SK-N-MC (cell line): ENCODE measurements at regions not wholly inside any gene's neighbourhood (a gene's known extent, or its start where the extent isn't known, plus 50 kb on each side); places are given as distances from the start of the nearest gene placed in this dataset.

ENCODE experiments used
- EZH2 ChIP-seq: fragments of 200-600 bp; sonication (generic); IDR thresholded peaks from one replicate; pipeline ENCODE4 v1.6.1; 2017; ENCODE audit warnings: antibody characterized with exemption
- FOXP2 ChIP-seq: optimal IDR thresholded peaks from 2 replicates; pipeline ENCODE3; 2011; ENCODE audit warnings: mild to moderate bottlenecking, moderate library complexity; ENCODE audit not compliant: insufficient read depth; ENCODE audit errors: extremely low read length, control extremely low read depth
- POLR2AphosphoS5 ChIP-seq: IDR thresholded peaks from 2 replicates; pipeline ENCODE4 v1.6.1; 2012; ENCODE audit warnings: mild to moderate bottlenecking, low read depth, low read length, borderline replicate concordance

DNA sequence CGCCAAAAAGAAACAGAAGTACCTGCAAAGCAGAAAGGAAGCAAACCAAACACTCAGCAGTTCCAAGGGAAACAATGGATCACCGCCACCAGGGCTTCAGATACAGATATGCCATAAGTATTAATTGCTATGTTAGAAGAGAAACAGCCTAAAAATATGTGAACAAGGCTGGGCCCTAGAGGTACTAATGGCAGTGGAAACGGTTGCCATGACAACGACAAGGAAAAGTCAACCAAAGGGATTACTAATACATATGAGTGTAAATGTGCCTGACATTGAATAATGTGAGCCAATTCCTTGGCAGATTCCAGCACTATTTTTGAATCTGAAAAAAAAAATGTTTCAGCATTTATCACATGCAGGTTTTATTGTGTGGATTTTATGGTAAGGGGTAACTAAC lies 75.0 kb downstream of the CAVIN4 start:
- TF ChIP-seq POLR2AphosphoS5 (no peak), EZH2 (no peak), FOXP2 (no peak)
